GM18909 (cell line): ENCODE measurements at regions not wholly inside any gene's neighbourhood (a gene's known extent, or its start where the extent isn't known, plus 50 kb on each side); places are given as distances from the start of the nearest gene placed in this dataset.
A peak's percentile ranks its signal among the peaks of the same experiment; 100 is the strongest.

Source experiments
- ATAC-seq: cut with Tn5 transposase; IDR thresholded peaks from one replicate; pipeline ENCODE4 v1.9.1; 2021; ENCODE audit warnings: mild to moderate bottlenecking; ENCODE audit not compliant: unreplicated experiment, poor library complexity

GRCh38 chr10:92747066-92747465 is 57.3 kb downstream of the HHEX start:
- no peak for ATAC-seq

DNA sequence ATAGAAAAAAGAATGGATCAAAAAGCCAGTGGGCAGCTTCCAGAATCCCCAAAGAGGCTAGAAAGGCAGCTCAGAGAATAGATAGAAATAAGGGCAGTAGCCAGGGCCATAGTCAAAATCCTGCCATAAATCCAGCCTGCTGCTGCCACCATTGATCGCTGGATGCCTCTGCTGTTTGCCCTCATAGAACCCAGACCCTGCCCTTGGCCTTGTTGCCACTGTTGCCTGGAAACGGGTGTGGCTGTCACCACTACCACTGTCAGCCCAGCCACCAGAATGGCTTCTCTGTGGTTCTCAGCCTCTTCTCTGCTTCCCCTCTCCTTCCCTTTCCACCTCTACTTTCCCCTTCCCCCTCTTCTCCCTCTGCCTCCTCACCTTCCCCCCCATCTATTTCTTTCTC is 57.8 kb downstream of the HHEX start:
- no peak for ATAC-seq

GRCh38 chr10:92750791-92751533 is 61.2 kb downstream of the HHEX start:
- ATAC-seq = no peak

DNA sequence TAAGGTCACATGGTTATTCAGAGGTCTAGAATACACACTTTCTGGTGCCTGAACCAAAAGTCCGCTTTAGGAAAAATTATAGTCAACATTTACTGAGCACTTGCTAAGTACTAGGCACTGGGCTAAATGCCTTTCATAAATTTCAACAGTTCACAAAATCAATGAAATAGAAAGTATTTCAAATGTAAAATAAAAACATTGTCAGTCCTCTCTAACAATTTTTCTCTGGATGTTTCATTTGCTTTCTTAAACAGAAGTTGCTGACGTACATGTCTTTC is 61.7 kb downstream of the HHEX start:
- no peak for ATAC-seq

GRCh38 chr10:92751827-92752226 is 62.1 kb downstream of the HHEX start:
- ATAC-seq = no peak

DNA sequence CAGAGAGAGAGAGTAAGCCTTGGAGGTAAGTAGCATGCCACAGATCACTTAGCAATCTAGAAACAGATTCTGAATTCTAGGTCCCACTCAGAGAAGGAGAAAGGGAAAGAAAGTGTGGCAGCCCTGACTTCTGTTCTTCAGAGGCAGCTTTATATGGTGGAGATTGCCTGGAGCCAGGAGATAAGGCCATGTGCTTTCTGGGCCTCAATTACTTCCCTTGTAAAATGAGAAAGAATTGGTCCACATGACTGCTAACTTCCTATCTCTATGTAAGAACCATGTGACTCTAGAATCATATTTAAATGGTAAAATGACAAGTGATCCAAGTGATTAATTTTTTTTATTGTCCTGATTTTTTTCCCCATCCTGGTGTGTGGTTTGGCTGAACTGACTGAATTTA is 64.1 kb downstream of the HHEX start:
- no peak for ATAC-seq

DNA sequence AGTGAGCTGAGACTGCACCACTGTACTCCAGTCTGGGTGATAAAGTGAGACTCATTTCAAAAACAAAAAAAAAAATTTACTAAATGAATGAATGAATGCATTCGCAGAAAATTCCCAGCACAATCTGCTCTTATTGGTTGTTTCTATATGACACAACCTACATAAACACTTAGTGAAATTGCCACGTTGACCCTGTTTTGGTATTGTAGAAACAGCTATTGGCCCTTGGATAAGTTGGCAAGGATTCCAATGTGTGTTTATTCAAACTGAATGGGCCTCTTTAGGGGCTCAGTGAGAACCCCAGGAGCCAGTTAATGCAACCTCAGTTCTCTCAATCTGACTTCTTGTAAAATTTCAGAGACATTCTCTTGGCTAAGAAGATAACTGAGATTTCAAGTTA is 66.0 kb downstream of the HHEX start:
- ATAC-seq = no peak

DNA sequence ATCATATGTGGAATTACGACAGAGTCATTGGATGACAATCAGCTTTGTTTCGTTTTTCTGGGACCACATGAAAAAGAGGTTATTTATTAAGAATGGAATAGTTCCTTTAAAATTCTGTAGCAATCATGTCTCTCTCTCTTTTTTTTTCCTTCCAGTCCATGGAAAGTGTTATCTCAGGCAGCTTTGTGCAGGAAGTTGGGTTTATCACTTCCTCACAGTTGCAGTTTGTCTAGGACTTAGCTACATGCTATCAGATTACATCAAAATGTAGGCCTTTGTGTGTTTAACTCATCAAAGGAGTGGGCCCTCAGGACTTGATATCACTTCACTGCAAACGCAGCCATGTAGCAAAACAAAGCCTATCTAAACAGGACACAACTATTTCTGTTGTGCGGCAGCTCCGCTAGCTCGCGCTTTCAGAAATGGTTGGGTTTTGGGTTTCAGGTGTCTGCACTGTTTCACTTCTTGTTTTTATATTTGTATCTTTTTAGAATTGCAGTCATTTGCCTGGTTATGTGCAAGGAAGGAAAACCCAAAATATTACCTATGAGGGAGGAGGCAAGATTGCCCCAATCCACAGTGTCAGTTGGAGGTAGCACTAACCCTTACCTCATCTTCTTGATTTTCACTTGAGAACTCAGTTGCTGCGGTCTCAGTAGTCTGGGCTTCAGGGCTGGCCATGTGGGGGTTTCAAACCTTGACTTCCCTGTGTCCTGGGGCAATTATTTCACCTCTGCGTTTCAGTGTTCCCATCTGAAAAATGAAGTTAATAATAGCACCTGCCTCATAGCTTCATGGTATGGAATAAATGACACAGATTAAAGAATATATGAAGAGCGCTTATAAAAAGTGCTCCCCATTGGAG is 66.7 kb downstream of the HHEX start:
- peak; percentile 86 for ATAC-seq

GRCh38 chr10:92757066-92757710 is 67.4 kb downstream of the HHEX start:
- peak; percentile 73 for ATAC-seq

GRCh38 chr10:92757711-92758104 is 68.0 kb downstream of the HHEX start:
- ATAC-seq = no peak

DNA sequence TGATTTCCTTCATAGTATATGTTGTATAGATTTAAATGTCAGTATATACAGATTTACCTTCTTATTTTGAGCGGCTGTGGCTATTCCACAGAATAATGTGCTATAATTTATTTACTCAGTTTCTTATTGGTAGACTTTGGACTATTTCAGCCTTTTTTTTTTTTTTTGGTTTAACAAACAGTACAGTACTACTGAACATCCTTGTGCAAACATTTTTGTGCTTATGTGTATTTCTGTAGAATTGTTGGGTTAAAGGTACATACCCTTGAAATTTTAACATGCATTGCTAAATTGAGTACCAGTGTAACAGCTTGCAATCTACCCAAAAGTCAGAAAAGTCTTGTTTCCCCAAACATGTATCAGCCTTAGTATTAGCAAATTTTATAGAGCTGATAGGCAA is 68.8 kb downstream of the HHEX start:
- no peak for ATAC-seq

GRCh38 chr10:92760609-92761008 is 70.9 kb downstream of the HHEX start:
- ATAC-seq = no peak

DNA sequence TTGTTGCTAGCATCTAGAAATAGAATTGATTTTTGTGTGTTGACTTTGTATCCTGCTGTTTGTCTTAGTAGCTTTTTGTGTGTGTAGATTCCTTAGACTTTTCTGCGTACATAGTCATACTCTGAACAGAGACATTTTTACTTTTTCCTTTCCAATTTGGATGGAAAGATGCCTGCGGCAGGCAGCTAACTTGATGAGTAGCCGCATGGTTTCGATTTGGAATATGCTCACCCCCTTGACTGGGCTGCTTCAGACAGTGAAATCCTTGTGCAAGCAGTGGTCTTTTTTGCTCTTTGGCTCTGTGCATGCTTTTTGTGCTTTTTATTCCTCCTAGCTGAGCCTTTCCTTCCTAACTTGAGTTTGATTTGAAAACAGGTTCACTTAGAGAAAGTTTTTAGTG is 71.8 kb downstream of the HHEX start:
- ATAC-seq = no peak

GRCh38 chr10:92763634-92764155 is 73.9 kb downstream of the HHEX start:
- no peak for ATAC-seq

DNA sequence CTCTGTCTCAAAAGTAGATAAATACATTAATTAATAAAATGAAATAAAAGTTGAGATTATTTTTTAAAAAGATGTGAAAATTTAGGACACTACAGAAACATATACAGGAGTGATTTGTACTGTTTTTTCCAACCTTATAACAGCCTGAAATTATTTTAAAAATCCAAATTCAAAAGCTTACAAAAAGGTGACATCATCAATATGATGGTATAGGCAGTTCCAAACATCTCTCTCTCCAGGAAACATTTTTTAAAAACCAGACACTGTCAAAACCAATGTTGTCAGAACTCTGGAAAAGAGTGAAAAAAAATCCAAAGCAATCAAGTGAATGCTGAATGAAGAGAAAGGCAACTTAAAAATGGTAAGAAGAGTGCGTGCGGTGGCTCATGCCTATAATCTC is 76.7 kb downstream of the HHEX start:
- ATAC-seq = no peak

DNA sequence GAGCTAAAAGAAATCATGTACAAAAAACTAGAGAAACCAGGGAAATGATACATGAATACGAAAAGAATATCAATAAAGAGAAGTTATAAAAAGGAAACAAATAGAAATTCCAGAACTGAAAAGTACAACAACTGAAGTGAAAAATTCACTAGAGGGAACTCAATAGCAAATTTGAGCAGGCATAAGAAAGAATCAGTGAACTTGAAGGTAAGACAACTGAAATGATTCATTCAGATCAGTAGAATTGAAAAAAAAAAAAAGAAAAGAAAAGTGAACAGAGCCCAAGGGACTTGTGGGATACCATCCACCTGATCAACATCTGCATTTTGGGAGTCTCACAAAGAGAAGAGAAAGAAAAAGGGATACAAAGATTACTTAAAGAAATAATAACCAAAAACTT is 78.3 kb downstream of the HHEX start:
- no peak for ATAC-seq

DNA sequence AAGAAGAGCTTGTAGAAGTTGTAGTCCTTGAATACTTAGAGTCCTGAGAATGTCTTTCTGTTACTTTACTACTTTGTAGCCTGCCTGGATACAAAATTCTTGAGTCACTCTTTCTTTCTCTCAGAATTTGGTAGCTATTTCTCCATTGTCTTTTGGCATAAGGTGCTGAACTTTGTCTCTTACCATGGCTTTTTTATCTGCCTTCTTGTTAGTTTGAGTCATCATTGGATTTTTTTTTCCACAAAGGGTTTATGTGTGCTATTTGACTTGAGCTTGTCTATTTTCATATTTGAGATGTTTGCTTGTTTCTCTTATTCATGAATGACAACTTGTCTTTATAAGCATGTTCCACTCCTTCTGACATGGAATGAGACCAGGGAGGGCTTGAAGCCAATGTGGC is 74.5 kb upstream of the EXOC6 start:
- ATAC-seq = no peak

DNA sequence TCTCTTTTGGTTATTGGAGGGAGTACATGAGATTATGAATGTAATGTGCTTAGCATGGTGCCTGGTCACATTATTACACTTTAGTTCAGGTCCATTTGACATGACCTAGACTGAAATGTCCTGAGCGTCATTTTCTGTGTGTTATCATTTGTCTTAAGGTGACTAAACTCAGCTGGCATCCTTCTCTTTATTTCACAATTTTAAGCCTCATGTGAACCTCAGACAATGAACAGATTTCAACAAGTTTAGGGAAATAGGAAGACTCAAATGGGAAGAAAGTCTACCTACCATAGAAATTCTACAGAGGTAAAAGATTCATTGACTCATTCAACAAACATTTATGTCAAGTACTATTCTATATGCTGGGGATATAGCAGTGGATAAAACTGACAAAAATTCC is 70.2 kb upstream of the EXOC6 start:
- ATAC-seq = no peak

GRCh38 chr10:92785118-92785517 is 63.2 kb upstream of the EXOC6 start:
- no peak for ATAC-seq

GRCh38 chr10:92787557-92788152 is 60.7 kb upstream of the EXOC6 start:
- ATAC-seq = no peak

DNA sequence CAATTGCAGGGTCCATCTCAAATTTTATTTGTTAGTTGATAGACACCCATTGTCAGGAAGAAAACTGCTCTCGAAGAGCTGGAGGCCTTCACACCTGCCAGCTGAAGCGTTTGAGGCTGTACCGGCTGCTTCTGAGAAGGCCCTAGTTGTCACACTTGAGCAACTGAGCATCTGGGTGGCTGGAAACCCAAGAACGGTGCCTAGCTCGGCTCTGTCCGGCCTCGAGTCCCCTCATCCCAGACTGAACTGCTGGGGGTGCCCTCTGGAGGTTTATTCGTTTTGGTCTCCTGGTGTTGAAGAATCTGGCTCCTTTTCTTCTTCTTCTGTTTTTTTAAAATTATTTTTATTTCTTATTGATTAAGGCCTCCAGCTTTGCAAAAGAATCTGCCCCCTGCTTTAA is 59.3 kb upstream of the EXOC6 start:
- no peak for ATAC-seq
